GM12872 (cell line): ENCODE measurements at regions not wholly inside any gene's neighbourhood (a gene's known extent, or its start where the extent isn't known, plus 50 kb on each side); places are given as distances from the start of the nearest gene placed in this dataset.

Experiments used
- CTCF ChIP-seq: IDR thresholded peaks from 3 replicates; pipeline ENCODE4 v1.5.1; 2011; ENCODE audit warnings: low read depth, mild to moderate bottlenecking, low read length, moderate library complexity; ENCODE audit not compliant: insufficient read depth

- no peak for TF ChIP-seq CTCF
Measured at GRCh38 chr9:16025627-16026026, 472.8 kb downstream of the CCDC171 start.

- no peak for TF ChIP-seq CTCF
Measured at GRCh38 chr9:16026886-16027285, 474.0 kb downstream of the CCDC171 start.

- no peak for TF ChIP-seq CTCF
Measured at GRCh38 chr9:16028548-16028947, 475.7 kb downstream of the CCDC171 start.

GRCh38 chr9:16029046-16029615, 476.3 kb downstream of the CCDC171 start:
- TF ChIP-seq CTCF = no peak

- TF ChIP-seq CTCF = no peak
Measured at GRCh38 chr9:16029796-16030363, 477.0 kb downstream of the CCDC171 start.

GRCh38 chr9:16030528-16031185, 477.8 kb downstream of the CCDC171 start:
- no peak for TF ChIP-seq CTCF

GRCh38 chr9:16031486-16031885, 478.6 kb downstream of the CCDC171 start:
- TF ChIP-seq CTCF = no peak
